NCI-H146 (cell line): ENCODE measurements at regions not wholly inside any gene's neighbourhood (a gene's known extent, or its start where the extent isn't known, plus 50 kb on each side); places are given as distances from the start of the nearest gene placed in this dataset.
"Not testable (repeated sequence)": the region's sequence is repeated elsewhere in the genome, so short reads cannot be mapped to it uniquely, and the experiment has no call there.

Experiments used
- DNase-seq: peaks from one replicate; lab custom pipeline; 2025; lab: John Stamatoyannopoulos, UW

- DNase-seq = no peak
These were observed 813.3 kb downstream of the KCNJ18 start for GRCh38 chr17:22505660-22506059.

GRCh38 chr17:22506231-22506630, 813.9 kb downstream of the KCNJ18 start:
- DNase-seq = no peak

DNA sequence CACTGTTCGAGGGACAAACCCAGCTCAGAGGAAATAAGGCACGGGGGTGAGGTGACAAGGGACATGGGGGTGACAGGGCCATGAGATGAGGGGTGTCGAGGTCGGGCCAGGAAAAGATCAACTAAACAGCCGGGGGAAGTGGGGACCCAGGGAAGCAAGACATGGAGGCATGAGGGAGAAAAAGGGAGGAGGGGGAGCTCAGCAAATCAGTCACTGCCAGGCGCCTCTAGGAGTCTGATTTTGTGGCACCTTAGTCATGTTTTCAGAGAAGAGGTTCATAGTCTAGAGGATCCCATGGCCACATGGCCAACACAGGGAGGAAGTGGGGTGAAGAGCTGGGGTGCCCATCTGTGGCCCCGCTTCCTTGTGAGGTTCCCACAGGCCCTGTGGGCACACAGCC, 814.5 kb downstream of the KCNJ18 start:
- no peak for DNase-seq

- peak; percentile 3 for DNase-seq
These were observed 815.5 kb downstream of the KCNJ18 start for GRCh38 chr17:22507823-22508222.

DNA sequence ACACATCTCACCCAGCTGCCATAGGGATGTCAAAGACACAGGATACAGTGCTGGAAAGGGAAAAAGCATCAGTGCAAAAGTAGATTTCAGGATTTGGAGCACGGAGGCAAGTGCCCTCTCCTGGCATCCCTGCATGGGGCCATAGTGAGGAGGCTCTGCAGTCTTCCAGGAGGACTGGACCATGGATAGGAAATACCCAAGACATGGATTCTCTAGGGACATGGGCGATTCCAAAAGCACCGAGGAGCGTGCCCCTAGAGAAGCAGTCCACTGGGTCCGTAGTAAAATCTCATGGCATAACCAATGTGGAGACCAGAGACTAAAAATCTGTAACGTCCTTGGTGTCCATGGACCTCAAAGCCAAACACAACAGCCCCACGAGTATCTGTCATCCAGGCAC, 818.2 kb downstream of the KCNJ18 start:
- DNase-seq = no peak

DNA sequence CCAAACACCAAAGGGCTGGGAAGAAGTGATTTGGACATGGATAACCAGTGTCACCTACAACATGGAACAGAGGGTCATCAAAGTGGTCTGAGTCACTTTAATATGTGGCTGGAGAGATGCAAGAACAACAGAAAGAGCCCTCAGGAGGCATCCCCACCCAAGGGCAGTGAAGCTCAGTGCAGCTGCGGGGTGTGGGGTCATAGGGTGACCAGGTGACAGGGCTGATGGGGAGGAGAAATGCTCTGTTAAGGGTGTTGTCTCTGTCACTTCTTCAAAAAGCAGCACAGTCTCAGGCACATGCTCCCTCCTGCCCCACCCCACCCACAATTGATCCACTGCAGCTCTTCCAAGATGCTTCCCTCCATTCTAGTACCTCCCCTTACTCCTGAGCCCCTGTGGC, 819.1 kb downstream of the KCNJ18 start:
- no peak for DNase-seq

DNA sequence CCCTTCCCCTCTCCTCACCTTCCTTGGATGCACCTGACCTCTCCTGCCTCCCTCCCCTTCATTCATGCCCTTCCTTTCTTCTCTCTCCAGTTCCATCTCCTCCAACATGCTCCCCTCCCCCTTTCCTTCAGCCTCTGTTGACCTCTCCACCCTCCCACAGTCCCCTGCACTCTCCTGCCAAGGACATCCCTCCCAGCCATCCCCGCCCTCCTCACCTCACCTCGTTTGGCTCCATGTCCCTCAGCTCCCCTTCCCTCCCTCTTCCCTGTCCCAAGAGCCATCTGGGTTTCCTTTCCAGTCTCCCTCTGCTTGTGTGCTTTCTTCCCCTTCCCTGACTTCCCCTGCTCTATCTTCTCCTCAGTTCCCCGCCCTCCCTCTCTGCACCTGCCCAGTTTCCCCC, 819.7 kb downstream of the KCNJ18 start:
- DNase-seq = no peak

DNA sequence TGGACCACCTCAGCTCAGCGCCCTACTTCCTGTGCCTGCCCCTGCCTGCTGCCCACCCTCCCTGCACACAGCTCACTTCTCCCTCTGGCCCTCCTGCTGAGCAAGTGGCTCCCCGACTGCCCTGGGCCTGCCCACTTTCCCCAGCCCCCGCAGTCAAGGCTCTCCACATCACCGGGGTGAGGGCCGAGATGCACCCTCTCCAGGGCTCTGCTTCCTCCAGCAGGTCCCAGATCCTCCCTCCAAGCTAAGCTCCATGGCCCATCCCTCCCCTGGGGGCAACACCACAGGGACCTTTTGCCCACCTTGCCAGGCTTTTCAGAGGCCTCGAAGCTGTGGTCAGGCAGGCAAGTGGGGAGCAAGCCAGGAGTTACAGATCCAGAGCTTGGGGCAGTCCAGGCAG, 820.2 kb downstream of the KCNJ18 start:
- DNase-seq = no peak

DNA sequence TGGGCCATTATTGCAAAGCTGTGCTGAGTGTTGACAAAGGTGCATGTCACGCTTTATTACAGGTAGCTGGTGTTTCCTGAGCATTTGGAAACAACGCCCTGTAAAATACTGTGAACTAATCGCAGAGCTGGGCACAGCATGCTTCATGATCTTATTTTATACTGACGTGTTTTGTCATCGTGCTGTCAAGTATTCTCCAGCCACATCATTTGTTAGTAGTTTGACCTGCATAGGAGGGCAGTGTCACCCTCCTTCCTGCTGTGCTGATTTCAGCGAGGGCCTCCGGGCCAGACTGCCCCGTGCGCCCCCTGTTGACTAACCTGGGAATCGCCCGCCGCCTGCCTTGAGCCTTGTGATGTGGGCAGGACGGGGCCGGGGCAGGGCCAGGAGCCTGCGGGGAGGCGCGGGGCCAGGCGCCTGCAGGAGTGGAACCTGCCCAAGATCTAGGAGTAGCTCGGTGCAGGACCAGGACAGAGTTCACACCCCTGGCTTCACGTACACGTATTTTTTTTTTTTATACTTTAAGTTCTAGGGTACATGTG, 820.7 kb downstream of the KCNJ18 start:
- DNase-seq = no peak

- no peak for DNase-seq
These were observed 822.0 kb downstream of the KCNJ18 start for GRCh38 chr17:22514315-22514714.

- DNase-seq = no peak
These were observed 822.5 kb downstream of the KCNJ18 start for GRCh38 chr17:22514767-22515320.

DNA sequence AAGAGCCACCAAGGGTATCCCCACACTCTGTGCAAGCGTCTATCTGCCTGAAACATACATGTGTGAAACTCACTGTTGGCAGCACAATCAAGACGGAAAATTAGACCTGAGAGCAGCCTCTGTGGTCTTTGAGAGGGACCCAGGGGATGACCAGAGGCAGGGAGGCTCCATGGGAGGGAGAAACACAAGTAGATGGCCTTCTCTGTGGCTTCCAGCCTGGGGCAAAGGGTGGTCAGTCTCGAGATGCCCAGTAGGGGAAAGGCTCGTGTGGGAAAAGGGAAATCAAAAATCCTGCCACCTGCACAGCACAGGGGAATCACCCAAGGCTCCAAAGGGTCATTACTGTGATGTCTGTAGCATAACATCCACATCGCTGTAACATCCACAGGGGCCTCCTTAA, 823.3 kb downstream of the KCNJ18 start:
- DNase-seq = no peak

- no peak for DNase-seq
These were observed 824.7 kb downstream of the KCNJ18 start for GRCh38 chr17:22516861-22517636.

DNA sequence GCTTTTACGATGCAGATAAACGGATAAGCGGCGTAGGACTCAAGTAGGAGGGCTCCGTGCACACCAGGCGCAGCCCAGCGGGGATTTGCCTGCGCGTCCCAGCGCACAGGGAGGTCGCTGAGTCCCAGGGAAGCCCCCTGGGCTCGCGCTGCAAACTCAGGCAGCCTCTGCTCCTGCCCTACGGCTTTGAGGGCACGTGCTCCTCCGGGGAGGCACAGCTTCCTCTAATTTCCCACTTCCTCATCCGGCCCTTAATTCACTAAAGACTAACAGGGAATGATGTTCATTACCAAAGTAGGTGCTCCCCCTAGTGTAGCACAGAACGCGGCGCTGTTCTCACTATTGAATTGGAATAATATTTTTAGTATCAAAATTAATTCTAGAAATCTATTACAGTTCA, 825.4 kb downstream of the KCNJ18 start:
- DNase-seq = no peak

- DNase-seq = no peak
These were observed 825.9 kb downstream of the KCNJ18 start for GRCh38 chr17:22518185-22518584.

DNA sequence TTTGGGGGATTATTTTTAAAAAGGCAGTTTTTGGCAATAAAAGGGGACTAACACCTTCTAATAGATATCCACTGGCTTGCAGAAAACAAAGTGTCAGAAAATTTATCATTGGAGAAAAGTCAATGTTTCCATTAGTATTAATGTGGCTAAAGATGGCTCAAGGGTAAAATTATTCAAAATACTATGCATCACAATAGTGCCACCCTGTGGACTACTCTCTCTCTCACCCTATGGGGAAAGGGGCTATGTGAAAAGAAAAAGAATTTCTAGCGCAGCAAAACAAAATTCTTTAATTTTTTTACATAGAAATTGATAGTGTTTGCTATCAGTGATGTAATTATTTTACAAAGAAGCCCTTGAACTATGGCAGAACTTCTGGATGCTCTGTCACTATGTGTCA, 856.5 kb downstream of the KCNJ18 start:
- DNase-seq = not testable (repeated sequence)

DNA sequence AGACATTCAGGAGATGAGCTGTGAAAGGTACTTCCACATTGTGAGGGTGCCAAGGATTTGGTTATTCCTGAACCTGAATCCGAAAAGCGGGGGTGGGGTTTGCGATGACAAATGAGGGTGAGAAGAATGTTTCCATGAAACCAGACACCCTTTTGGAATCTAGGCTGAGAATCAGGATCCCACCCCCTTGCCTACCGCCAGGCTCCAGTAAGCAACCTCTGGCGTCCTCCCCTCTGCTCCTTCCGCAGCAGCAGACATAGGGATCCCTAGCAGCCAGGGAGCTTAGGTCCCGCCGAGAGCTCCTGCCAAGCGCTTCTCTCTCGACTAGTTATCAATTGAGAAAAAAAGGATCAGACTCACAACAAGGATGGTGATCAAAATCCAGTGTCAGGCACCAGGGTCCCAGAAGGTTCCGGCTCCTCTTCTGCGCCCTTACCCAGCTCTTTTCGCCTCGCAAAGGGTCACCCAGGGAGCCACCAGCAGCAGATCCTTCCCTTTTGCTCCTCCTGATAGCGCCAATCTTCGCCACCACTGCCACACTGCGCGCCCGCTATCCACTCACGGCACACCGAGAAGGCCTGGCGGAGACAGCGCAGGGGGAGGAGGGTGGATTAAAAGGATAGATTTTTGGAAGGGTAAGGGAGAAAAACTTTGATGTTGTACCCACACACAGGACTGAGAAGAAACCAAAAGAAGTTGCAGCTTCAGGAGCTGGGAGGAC, 859.5 kb downstream of the KCNJ18 start:
- DNase-seq = not testable (repeated sequence)

DNA sequence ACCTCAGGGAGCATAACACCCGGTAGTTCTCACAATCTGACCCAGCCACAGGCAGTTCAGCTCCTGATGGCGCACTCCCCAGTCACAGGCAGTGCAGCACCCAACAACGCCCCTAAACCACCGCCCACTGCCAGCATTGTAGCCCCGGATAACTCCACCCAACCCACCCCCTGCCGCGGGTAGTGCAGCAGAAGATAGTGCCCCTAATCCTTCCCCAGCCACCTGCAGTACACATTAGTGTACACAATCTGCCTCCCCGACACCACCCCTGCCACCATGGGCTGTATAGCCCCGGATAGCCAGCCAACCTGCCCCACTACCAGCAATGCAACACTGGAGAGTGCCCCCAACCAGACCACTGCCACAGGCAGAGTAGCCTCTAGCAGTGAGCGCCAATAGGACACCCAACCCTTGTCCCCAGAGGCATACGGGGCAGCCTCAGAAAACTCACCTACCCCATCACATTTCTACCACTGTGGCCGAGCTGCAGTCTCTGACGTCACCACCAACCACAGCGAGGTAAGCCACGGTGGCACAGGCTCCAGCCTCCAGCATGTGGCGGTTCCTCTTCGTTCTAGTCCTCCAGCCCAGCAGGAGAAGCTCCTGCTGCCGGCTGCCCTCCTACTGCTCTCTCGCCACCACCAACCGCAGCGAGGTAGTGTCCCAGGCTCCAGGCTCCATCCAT, 877.3 kb downstream of the KCNJ18 start:
- no peak for DNase-seq

DNA sequence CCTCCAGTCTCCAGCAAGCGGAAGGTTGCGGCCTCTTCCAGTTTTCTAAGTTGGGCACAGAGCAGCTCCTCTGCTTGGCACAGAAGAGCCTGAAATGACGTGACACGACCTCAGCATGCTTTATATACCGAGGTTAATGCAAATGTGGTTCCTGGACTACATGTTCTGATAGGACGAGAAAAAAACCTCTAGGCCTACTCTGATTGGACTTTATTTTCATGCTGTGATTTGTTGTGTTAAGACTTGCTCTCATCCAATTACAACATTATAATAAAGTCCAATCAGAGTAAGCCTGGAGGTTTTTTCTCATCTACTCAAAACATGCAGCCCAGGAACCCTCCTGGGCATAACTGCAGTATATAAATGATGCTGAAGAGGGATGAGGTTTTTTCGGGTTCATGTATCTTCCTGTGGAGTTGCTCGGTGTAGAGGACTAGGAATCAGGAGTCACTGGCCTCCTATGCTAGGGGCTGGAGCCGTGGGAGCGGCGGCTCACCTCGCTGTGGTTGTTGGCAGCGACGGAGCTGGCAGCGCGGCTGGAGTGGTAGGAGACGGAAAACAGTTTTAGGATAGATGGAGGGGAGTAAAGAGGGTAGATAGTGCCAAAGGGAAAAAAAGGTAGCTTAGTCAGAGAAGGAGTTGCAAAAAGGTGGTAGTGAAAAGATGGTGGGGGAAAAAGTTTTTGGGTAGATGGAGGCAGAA, 878.0 kb downstream of the KCNJ18 start:
- no peak for DNase-seq

DNA sequence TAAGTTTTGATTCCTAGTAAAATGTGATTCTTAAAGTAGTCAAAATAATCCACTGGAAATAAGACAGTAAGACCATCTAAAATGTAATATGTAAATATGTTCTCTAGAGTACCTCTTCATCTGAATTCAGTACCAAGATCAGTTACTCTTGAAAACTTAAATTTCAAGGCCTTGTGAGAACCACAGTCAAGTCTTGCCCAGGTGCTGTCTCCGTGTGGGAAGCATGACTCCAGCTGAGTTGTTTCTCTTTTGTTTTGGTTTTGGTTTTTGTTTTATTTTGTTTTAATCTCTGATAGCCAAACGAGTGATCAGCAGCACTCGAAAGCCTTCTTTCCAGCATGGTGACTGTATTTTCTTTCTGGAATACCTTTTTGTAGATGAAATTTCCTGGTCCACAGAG, 907.0 kb downstream of the KCNJ18 start:
- no peak for DNase-seq

DNA sequence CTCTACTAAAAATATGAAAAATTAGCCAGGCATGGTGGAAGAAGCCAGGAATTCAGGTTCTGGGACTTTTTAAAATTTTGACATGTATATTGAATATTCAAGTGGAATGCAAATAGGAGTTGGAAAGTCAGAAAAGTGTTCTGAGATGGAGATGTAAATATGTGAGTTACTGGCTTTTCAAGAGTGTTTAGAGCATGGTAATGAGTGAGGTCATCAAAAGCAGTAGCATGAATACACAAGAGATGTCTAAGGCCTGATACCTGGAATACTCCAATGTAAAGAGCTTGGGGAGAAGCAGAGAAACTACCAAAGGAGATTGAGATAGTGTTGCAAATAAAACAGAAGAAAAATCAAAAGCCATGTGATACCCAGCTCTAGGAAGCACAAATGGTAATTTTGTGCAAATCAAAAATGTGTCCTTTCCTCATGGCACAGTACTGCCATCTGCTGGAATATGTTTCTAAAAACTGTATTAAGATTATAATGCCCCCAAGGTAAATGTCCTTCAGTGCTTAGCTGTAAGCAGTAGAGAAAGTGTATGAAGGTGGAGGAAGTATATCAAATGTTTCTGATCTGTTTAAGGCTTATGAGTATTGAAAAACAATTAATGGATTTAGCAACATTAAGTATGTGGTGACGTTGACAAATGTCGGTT, 908.4 kb downstream of the KCNJ18 start:
- peak; percentile 40 for DNase-seq
